Testis (tissue), 2 donors: ENCODE measurements at regions not wholly inside any gene's neighbourhood (a gene's known extent, or its start where the extent isn't known, plus 50 kb on each side); places are given as distances from the start of the nearest gene placed in this dataset.

Experiments used
- POLR2A ChIP-seq: fragments of 450-650 bp; IDR thresholded peaks from one replicate; pipeline ENCODE4 v1.6.1; 2017; ENCODE audit warnings: antibody characterized with exemption, mild to moderate bottlenecking, moderate library complexity
- TF ChIP-seq, protein P1 (sequence below), 3 experiments: fragments of 450-650 bp in 2 of 3; fragments of 200-600 bp in 1 of 3; sonication (generic) in 1 of 3; IDR thresholded peaks; one replicate each; pipeline ENCODE4 v1.5.1; 2016 to 2019; ENCODE audit warnings: antibody characterized with exemption in 3 of 3, mild to moderate bottlenecking in 2 of 3, moderate library complexity in 1 of 3

DNA sequence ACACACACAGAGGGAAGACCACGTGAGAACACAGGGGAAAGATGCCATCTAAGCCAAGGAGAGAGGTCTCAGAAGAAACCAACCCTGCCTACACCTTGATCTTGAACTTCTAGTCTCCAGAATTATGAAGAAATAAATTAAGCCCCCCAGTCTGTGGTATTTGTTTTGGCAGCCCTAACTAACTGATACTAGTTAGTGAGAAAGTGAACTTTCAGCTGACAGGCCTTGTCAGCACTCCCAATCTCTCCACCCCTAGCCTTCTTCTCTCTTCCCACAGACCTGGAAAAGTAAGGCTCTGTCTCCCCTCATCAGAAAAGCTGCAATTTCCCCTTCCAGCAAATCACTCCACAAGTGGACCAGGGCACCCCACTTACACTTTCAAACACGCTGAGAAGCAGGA is 108.6 kb upstream of the CDYL start:
- TF ChIP-seq, protein P1, sequence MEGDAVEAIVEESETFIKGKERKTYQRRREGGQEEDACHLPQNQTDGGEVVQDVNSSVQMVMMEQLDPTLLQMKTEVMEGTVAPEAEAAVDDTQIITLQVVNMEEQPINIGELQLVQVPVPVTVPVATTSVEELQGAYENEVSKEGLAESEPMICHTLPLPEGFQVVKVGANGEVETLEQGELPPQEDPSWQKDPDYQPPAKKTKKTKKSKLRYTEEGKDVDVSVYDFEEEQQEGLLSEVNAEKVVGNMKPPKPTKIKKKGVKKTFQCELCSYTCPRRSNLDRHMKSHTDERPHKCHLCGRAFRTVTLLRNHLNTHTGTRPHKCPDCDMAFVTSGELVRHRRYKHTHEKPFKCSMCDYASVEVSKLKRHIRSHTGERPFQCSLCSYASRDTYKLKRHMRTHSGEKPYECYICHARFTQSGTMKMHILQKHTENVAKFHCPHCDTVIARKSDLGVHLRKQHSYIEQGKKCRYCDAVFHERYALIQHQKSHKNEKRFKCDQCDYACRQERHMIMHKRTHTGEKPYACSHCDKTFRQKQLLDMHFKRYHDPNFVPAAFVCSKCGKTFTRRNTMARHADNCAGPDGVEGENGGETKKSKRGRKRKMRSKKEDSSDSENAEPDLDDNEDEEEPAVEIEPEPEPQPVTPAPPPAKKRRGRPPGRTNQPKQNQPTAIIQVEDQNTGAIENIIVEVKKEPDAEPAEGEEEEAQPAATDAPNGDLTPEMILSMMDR (IDR thresholded peaks at IDR 0.05), result no peak
- TF ChIP-seq POLR2A, result no peak
